Erythroblast (primary cell): ENCODE measurements at regions not wholly inside any gene's neighbourhood (a gene's known extent, or its start where the extent isn't known, plus 50 kb on each side); places are given as distances from the start of the nearest gene placed in this dataset.

Source experiments
- GATA1 ChIP-seq: IDR thresholded peaks from 2 replicates; pipeline ENCODE4 v1.6.1; 2011; ENCODE audit warnings: low read depth, mild to moderate bottlenecking, control low read depth, low read length, moderate library complexity
- POLR2A ChIP-seq: IDR thresholded peaks from 2 replicates; pipeline ENCODE4 v1.6.1; 2011; ENCODE audit warnings: mild to moderate bottlenecking, low read length

- TF ChIP-seq POLR2A (no peak), GATA1 (no peak)
Observed at GRCh38 chr10:107244122-107244521, 79.6 kb upstream of the SORCS1 start.
